Endodermal cell (in vitro differentiated cells): ENCODE measurements at regions not wholly inside any gene's neighbourhood (a gene's known extent, or its start where the extent isn't known, plus 50 kb on each side); places are given as distances from the start of the nearest gene placed in this dataset.

Experiments used
- DNase-seq: peaks from one replicate; pipeline ENCODE4 v3.0.0-alpha.2; 2017
- H3K27ac ChIP-seq: 2 replicates; pipeline ENCODE4 v1.5.1; 2013; ENCODE audit warnings: mild to moderate bottlenecking, low read depth, low read length, moderate library complexity
- H3K27me3 ChIP-seq: 2 replicates; pipeline ENCODE4 v1.6.1; 2013; ENCODE audit warnings: mild to moderate bottlenecking, low read length, moderate library complexity; ENCODE audit not compliant: insufficient read depth, control insufficient read depth, poor library complexity, severe bottlenecking
- H3K36me3 ChIP-seq: 2 replicates; pipeline ENCODE4 v1.7.0; 2013; ENCODE audit warnings: mild to moderate bottlenecking, low read length, moderate library complexity; ENCODE audit not compliant: control insufficient read depth, insufficient read depth
- H3K4me1 ChIP-seq: one replicate; pipeline ENCODE4 v1.7.0; 2013; ENCODE audit warnings: low read length; ENCODE audit not compliant: control insufficient read depth, insufficient read depth
- H3K4me3 ChIP-seq: 2 replicates; pipeline ENCODE4 v1.5.1; 2013; ENCODE audit warnings: mild to moderate bottlenecking, low read length, moderate library complexity
- H3K9ac ChIP-seq: 2 replicates; pipeline ENCODE4 v1.6.1; 2013; ENCODE audit warnings: mild to moderate bottlenecking, low read length, moderate library complexity; ENCODE audit not compliant: poor library complexity, severe bottlenecking; ENCODE audit errors: extremely low read depth
- H3K9me3 ChIP-seq: 2 replicates; pipeline ENCODE4 v1.6.1; 2013; ENCODE audit warnings: mild to moderate bottlenecking, low read length, moderate library complexity; ENCODE audit not compliant: control insufficient read depth
- H3K27ac Mint-ChIP-seq: 2 replicates; pipeline ENCODE4 v1.8.0; 2020; ENCODE audit warnings: mixed read lengths
- H3K27me3 Mint-ChIP-seq: 2 replicates; pipeline ENCODE4 v1.8.0; 2021; ENCODE audit warnings: mild to moderate bottlenecking, mixed read lengths; ENCODE audit not compliant: insufficient read depth
- H3K36me3 Mint-ChIP-seq: 2 replicates; pipeline ENCODE4 v1.8.0; 2020; ENCODE audit warnings: low read depth, mixed read lengths
- H3K4me1 Mint-ChIP-seq: 2 replicates; pipeline ENCODE4 v1.8.0; 2020; ENCODE audit warnings: mixed read lengths
- H3K4me3 Mint-ChIP-seq: 2 replicates; pipeline ENCODE4 v1.8.0; 2020; ENCODE audit warnings: mild to moderate bottlenecking, moderate library complexity, mixed read lengths
- H3K9me3 Mint-ChIP-seq: 2 replicates; pipeline ENCODE4 v1.8.0; 2020; ENCODE audit warnings: mild to moderate bottlenecking, mixed read lengths
- WGBS, 2 experiments: methylation state at CpG; one replicate each; pipeline versions ENCODE4 v1.1.5 to v1.1.7; 2013; ENCODE audit warnings: missing lambda C conversion rate in 2 of 2, mixed read lengths in 1 of 2; ENCODE audit not compliant: insufficient coverage in 1 of 2, insufficient read length in 1 of 2; 5-methylcytosine and 5-hydroxymethylcytosine counted together
- TF ChIP-seq, protein P1 (sequence below): fragments of 200-600 bp; sonication (generic); conservative IDR thresholded peaks from 2 replicates; pipeline ENCODE4 v1.5.0; 2021; ENCODE audit warnings: antibody characterized with exemption, mild to moderate bottlenecking

DNA sequence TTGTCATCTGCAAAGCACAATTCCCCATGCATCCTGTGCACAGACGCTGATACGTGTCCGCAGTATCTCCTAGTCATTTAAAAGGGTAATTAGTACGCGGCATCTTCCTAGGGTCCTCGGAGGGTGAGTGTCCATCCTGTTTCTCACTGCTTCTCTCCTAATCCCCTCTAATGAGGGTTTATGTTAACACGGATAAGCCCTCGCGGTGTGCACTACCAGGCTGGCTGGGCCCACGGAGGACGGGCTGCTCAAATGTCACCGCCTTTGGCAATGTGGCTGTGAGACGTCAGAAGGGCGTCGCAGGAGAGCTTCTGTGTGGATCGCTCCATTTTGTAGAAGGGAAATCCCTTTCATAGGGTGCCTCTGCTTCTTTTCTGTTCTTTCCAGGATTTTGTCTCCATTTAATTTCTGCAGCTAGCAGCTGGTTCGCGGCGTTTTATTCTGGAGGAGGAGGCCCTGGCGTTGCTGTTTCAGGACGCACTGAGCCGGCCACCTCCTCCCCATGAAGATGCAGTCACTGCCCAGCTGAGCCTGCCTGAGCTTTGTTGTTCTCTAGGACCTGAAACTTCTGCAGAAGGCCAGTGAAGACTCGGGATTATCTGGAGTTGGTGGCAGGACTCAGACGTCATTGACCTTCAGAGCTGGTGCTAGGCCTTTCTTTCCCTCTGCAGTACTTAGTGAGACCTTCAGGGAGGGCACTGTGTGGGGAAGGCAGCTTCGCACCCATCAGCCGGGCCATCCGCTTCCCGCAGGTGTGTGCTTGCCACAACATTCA, 326.1 kb upstream of the IRX1 start:
- Histone ChIP-seq H3K4me3 (no peak overlapping the region), H3K4me1 (no peaks in the 10 kb centered on the region), H3K9me3 (no peaks in the 10 kb centered on the region), H3K27ac (no peak overlapping the region), H3K9ac (no peak overlapping the region), H3K27me3 (no peaks in the 10 kb centered on the region), H3K36me3 (no peaks in the 10 kb centered on the region)
- no peak for DNase-seq
- H3K4me3 Mint-ChIP-seq: no peak overlapping the region
- no peak overlapping the region for H3K27ac Mint-ChIP-seq
- H3K4me1 Mint-ChIP-seq: no peaks in the 10 kb centered on the region
- WGBS, 2 experiments: 89 to 92% methylated on average over 24 to 28 of the region's 28 CpGs
- H3K36me3 Mint-ChIP-seq: no peaks in the 10 kb centered on the region
- H3K9me3 Mint-ChIP-seq: no peaks in the 10 kb centered on the region
- H3K27me3 Mint-ChIP-seq: peaks cover 9% of the 10 kb centered on the region
- TF ChIP-seq, protein P1, sequence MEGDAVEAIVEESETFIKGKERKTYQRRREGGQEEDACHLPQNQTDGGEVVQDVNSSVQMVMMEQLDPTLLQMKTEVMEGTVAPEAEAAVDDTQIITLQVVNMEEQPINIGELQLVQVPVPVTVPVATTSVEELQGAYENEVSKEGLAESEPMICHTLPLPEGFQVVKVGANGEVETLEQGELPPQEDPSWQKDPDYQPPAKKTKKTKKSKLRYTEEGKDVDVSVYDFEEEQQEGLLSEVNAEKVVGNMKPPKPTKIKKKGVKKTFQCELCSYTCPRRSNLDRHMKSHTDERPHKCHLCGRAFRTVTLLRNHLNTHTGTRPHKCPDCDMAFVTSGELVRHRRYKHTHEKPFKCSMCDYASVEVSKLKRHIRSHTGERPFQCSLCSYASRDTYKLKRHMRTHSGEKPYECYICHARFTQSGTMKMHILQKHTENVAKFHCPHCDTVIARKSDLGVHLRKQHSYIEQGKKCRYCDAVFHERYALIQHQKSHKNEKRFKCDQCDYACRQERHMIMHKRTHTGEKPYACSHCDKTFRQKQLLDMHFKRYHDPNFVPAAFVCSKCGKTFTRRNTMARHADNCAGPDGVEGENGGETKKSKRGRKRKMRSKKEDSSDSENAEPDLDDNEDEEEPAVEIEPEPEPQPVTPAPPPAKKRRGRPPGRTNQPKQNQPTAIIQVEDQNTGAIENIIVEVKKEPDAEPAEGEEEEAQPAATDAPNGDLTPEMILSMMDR: no peak

- no peak overlapping the region for H3K27ac Mint-ChIP-seq
- H3K4me3 Mint-ChIP-seq: no peak overlapping the region
- no peaks in the 10 kb centered on the region for H3K4me1 ChIP-seq
- H3K27ac ChIP-seq: no peak overlapping the region
- WGBS, 2 experiments: 85% methylated on average over 9 of the region's 9 CpGs; no CpG with 5 or more reads in 1 of the 2 experiments
- no peaks in the 10 kb centered on the region for H3K9me3 Mint-ChIP-seq
- no peaks in the 10 kb centered on the region for H3K27me3 ChIP-seq
- no peaks in the 10 kb centered on the region for H3K36me3 ChIP-seq
- no peak overlapping the region for H3K9ac ChIP-seq
- peaks cover 9% of the 10 kb centered on the region for H3K27me3 Mint-ChIP-seq
- H3K9me3 ChIP-seq: no peaks in the 10 kb centered on the region
- TF ChIP-seq, protein P1: no peak
- no peaks in the 10 kb centered on the region for H3K36me3 Mint-ChIP-seq
- DNase-seq: no peak
- no peak overlapping the region for H3K4me3 ChIP-seq
- no peaks in the 10 kb centered on the region for H3K4me1 Mint-ChIP-seq
These were observed 326.8 kb upstream of the IRX1 start for GRCh38 chr5:3268760-3269330.

GRCh38 chr5:3266861-3267260, 328.8 kb upstream of the IRX1 start:
- Histone ChIP-seq H3K27me3 (no peaks in the 10 kb centered on the region), H3K36me3 (no peaks in the 10 kb centered on the region), H3K4me1 (no peaks in the 10 kb centered on the region), H3K27ac (no peak overlapping the region), H3K4me3 (no peak overlapping the region), H3K9ac (no peak overlapping the region), H3K9me3 (no peaks in the 10 kb centered on the region)
- 96 to 100% methylated on average over 4 to 5 of the region's 5 CpGs for WGBS, 2 experiments
- DNase-seq: no peak
- H3K36me3 Mint-ChIP-seq: no peaks in the 10 kb centered on the region
- no peaks in the 10 kb centered on the region for H3K9me3 Mint-ChIP-seq
- H3K4me3 Mint-ChIP-seq: no peak overlapping the region
- TF ChIP-seq, protein P1: no peak
- peaks cover 4% of the 10 kb centered on the region for H3K27me3 Mint-ChIP-seq
- no peaks in the 10 kb centered on the region for H3K4me1 Mint-ChIP-seq
- H3K27ac Mint-ChIP-seq: no peak overlapping the region
